SK-N-SH treated with all-trans-retinoic acid at 6 μM for 48 hours (cell line): ENCODE measurements at regions not wholly inside any gene's neighbourhood (a gene's known extent, or its start where the extent isn't known, plus 50 kb on each side); places are given as distances from the start of the nearest gene placed in this dataset.
"Not testable (repeated sequence)": the region's sequence is repeated elsewhere in the genome, so short reads cannot be mapped to it uniquely, and the experiment has no call there.

ENCODE experiments used
- ATAC-seq: fragments of 200-7000 bp; cut with Tn5 transposase; 3 replicates; pipeline ENCODE4 v1.9.1; 2020; ENCODE audit warnings: mild to moderate bottlenecking, moderate library complexity
- CREB5 ChIP-seq: fragments of 250-450 bp; sonication (Bioruptor Pico); IDR thresholded peaks from 2 replicates; pipeline ENCODE4 v1.5.1; 2020; ENCODE audit warnings: low read depth, mild to moderate bottlenecking, moderate library complexity
- CSRNP3 ChIP-seq: fragments of 250-450 bp; sonication (Bioruptor Pico); IDR thresholded peaks from 2 replicates; pipeline ENCODE4 v1.5.1; 2021; ENCODE audit warnings: mild to moderate bottlenecking, moderate library complexity
- ESRRG ChIP-seq: fragments of 250-450 bp; sonication (Bioruptor Pico); IDR thresholded peaks from 2 replicates; pipeline ENCODE4 v1.6.1; 2021; ENCODE audit warnings: mild to moderate bottlenecking
- GLIS3 ChIP-seq: fragments of 250-450 bp; sonication (Bioruptor Pico); IDR thresholded peaks from 2 replicates; pipeline ENCODE4 v1.5.0; 2020; ENCODE audit warnings: mild to moderate bottlenecking, moderate library complexity
- ISL1 ChIP-seq: fragments of 250-450 bp; sonication (Bioruptor Pico); IDR thresholded peaks from 2 replicates; pipeline ENCODE4 v2.1.2; 2022; ENCODE audit warnings: mild to moderate bottlenecking, moderate library complexity
- OSR1 ChIP-seq: fragments of 250-450 bp; sonication (Bioruptor Pico); IDR thresholded peaks from 2 replicates; pipeline ENCODE4 v1.8.0; 2022; ENCODE audit warnings: moderate library complexity, mild to moderate bottlenecking, inconsistent platforms
- PATZ1 ChIP-seq: fragments of 250-450 bp; sonication (Bioruptor Pico); IDR thresholded peaks from 2 replicates; pipeline ENCODE4 v1.8.0; 2020; ENCODE audit warnings: mild to moderate bottlenecking, moderate library complexity, borderline replicate concordance
- POU6F1 ChIP-seq: fragments of 250-450 bp; sonication (Bioruptor Pico); IDR thresholded peaks from 2 replicates; pipeline ENCODE4 v1.8.0; 2021; ENCODE audit warnings: low read depth, mild to moderate bottlenecking, moderate library complexity, borderline replicate concordance
- PPARA ChIP-seq: fragments of 250-450 bp; sonication (Bioruptor Pico); IDR thresholded peaks from 2 replicates; pipeline ENCODE4 v1.5.0; 2020; ENCODE audit warnings: mild to moderate bottlenecking, borderline replicate concordance
- SNAI2 ChIP-seq: fragments of 250-450 bp; sonication (Bioruptor Pico); IDR thresholded peaks from 2 replicates; pipeline ENCODE4 v1.5.0; 2020; ENCODE audit warnings: mild to moderate bottlenecking, moderate library complexity
- TCF4 ChIP-seq: fragments of 250-450 bp; sonication (Bioruptor Pico); IDR thresholded peaks from 2 replicates; pipeline ENCODE4 v1.8.0; 2021; ENCODE audit warnings: mild to moderate bottlenecking, moderate library complexity, borderline replicate concordance
- TOX ChIP-seq: fragments of 250-450 bp; sonication (Bioruptor Pico); IDR thresholded peaks from 2 replicates; pipeline ENCODE4 v1.8.0; 2021; ENCODE audit warnings: mild to moderate bottlenecking, moderate library complexity, borderline replicate concordance
- TSHZ2 ChIP-seq: fragments of 250-450 bp; sonication (Bioruptor Pico); IDR thresholded peaks from 2 replicates; pipeline ENCODE4 v1.5.0; 2020; ENCODE audit warnings: mild to moderate bottlenecking, moderate library complexity
- ZC3H10 ChIP-seq: fragments of 250-450 bp; sonication (Bioruptor Pico); IDR thresholded peaks from 2 replicates; pipeline ENCODE4 v1.5.1; 2021; ENCODE audit warnings: mild to moderate bottlenecking, moderate library complexity
- ZFP3 ChIP-seq: fragments of 250-450 bp; sonication (Bioruptor Pico); IDR thresholded peaks from 2 replicates; pipeline ENCODE4 v1.5.0; 2020; ENCODE audit warnings: mild to moderate bottlenecking, moderate library complexity
- ZFP30 ChIP-seq: fragments of 450-650 bp; formaldehyde crosslinking; IDR thresholded peaks from 2 replicates; pipeline ENCODE4 v1.5.0; 2022; ENCODE audit warnings: mild to moderate bottlenecking, moderate library complexity
- ZNF565 ChIP-seq: fragments of 450-650 bp; formaldehyde crosslinking; conservative IDR thresholded peaks from 2 replicates; pipeline ENCODE4 v1.5.0; 2020; ENCODE audit warnings: low read depth, mild to moderate bottlenecking, moderate library complexity
- ZNF70 ChIP-seq: fragments of 450-650 bp; formaldehyde crosslinking; IDR thresholded peaks from 2 replicates; pipeline ENCODE4 v1.5.0; 2020; ENCODE audit warnings: mild to moderate bottlenecking, moderate library complexity

GRCh38 chr9:25078202-25078601 lies 532.5 kb upstream of the IZUMO3 start (continued):
- no peak for TF ChIP-seq OSR1
- TF ChIP-seq ZC3H10 (CRISPR knock-in tag), result no peak
- no peak for TF ChIP-seq TOX
- no peak for TF ChIP-seq POU6F1 (CRISPR knock-in tag)

GRCh38 chr9:25048098-25048724 lies 502.5 kb upstream of the IZUMO3 start:
- no peak for ATAC-seq
- TF ChIP-seq TCF4 (CRISPR knock-in tag), result peak; percentile 51
- TF ChIP-seq GLIS3 (CRISPR knock-in tag), result 0 out of 2 replicates have a peak, but pooled peaks have one; percentile 85
- 0 out of 2 replicates have a peak, but pooled peaks have one; percentile 22 for TF ChIP-seq ZFP3 (CRISPR knock-in tag)
- TF ChIP-seq SNAI2 (CRISPR knock-in tag), result peak; percentile 78; the same call in 1 of the 2 replicates
- peak; percentile 80 for TF ChIP-seq ESRRG (CRISPR knock-in tag)
- peak; percentile 62; the same call in 1 of the 2 replicates for TF ChIP-seq TSHZ2 (CRISPR knock-in tag)
- peak; percentile 75; the same call in 1 of the 2 replicates for TF ChIP-seq CREB5 (CRISPR knock-in tag)
- TF ChIP-seq POU6F1 (CRISPR knock-in tag), result no peak; the same call in 1 of the 2 replicates
- no peak for TF ChIP-seq ZNF565 (CRISPR knock-in tag)
- no peak for TF ChIP-seq OSR1
- no peak for TF ChIP-seq CSRNP3
- peak; percentile 97 for TF ChIP-seq ISL1 (CRISPR knock-in tag)

- not testable (repeated sequence) for ATAC-seq
Measured at GRCh38 chr9:25045469-25045868, 499.8 kb upstream of the IZUMO3 start.

GRCh38 chr9:25029743-25030142 lies 484.0 kb upstream of the IZUMO3 start:
- no peak for TF ChIP-seq OSR1
- TF ChIP-seq ZFP30 (CRISPR knock-in tag), result no peak
- peak; percentile 36; the same call in 1 of the 2 replicates for TF ChIP-seq ISL1 (CRISPR knock-in tag)
- ATAC-seq, result no peak

GRCh38 chr9:25025686-25026085 lies 480.0 kb upstream of the IZUMO3 start:
- ATAC-seq, result no peak
- TF ChIP-seq CREB5 (CRISPR knock-in tag) (no peak), POU6F1 (CRISPR knock-in tag) (no peak), TOX (no peak), ZNF70 (CRISPR knock-in tag) (no peak), ZC3H10 (CRISPR knock-in tag) (no peak), ESRRG (CRISPR knock-in tag) (no peak), TCF4 (CRISPR knock-in tag) (no peak), ZFP30 (CRISPR knock-in tag) (no peak), SNAI2 (CRISPR knock-in tag) (no peak), PATZ1 (no peak), PPARA (CRISPR knock-in tag) (no peak), ISL1 (CRISPR knock-in tag) (no peak), ZFP3 (CRISPR knock-in tag) (no peak), OSR1 (no peak), GLIS3 (CRISPR knock-in tag) (no peak)
